Vagina (tissue), 2 donors: ENCODE measurements at regions not wholly inside any gene's neighbourhood (a gene's known extent, or its start where the extent isn't known, plus 50 kb on each side); places are given as distances from the start of the nearest gene placed in this dataset.

ENCODE experiments used
- CTCF ChIP-seq, 3 experiments: fragments of 450-650 bp in 2 of 3; fragments of 200-600 bp in 1 of 3; sonication (generic) in 1 of 3; IDR thresholded peaks; one replicate each; pipeline ENCODE4 v1.5.1; 2017 to 2019; ENCODE audit warnings: antibody characterized with exemption in 3 of 3, mild to moderate bottlenecking in 2 of 3, moderate library complexity in 2 of 3
- POLR2A ChIP-seq, 2 donors: fragments of 450-650 bp; IDR thresholded peaks; one replicate each; pipeline ENCODE4 v1.6.1; 2017; ENCODE audit warnings: antibody characterized with exemption in 2 of 2, mild to moderate bottlenecking in 2 of 2, moderate library complexity in 2 of 2
- POLR2AphosphoS5 ChIP-seq, 2 donors: sonication (generic); formaldehyde crosslinking; IDR thresholded peaks; one replicate each; pipeline ENCODE4 v1.9.0; 2017; ENCODE audit warnings: antibody characterized with exemption in 2 of 2, mild to moderate bottlenecking in 2 of 2, low read depth in 1 of 2; ENCODE audit not compliant: insufficient read depth in 1 of 2

DNA sequence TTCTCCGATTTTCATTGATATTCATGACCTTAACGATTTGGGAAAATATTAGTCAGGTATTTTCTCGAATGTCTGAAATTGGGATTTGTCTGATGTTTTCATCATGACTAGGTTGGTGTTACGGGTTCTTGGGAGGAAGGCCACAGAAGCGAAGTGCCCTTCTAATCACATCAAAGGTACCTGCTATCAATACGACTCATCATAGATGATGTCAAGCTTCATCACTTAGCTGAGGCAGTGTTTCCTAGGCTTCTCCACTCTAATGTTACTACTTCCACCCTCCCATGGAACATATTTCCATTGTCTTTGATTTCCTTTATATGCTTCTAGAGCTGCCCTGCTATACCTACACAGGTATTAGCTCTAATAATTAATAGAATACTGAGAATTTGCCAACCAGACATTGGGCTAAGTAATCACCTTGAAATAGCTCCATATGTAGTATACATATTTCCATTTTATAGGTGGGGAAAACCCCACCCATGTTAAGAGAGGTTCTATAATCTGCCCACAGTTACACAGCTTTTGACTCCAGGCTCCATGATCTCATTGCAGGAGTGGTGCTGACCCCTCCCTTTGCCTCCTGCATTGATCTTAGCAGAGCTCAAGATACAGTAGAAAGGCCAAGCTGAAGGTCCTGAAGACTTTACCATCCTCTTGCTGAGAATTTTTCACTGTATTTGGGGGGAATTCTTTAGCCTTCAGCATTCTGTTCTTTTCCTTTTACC is 238.6 kb upstream of the ADAMTSL1 start:
- TF ChIP-seq CTCF (IDR thresholded peaks at IDR 0.05) (no peak), POLR2A (IDR thresholded peaks at IDR 0.05) (no peak), POLR2AphosphoS5 (IDR thresholded peaks at IDR 0.05; ENCODE audit: insufficient read depth in 1 of 2, low read depth in 1 of 2) (no peak)
